ENCODE measurements at regions not wholly inside any gene's neighbourhood (a gene's known extent, or its start where the extent isn't known, plus 50 kb on each side); places are given as distances from the start of the nearest gene placed in this dataset.
"Not testable (repeated sequence)": the region's sequence is repeated elsewhere in the genome, so short reads cannot be mapped to it uniquely, and the experiment has no call there.

DNA sequence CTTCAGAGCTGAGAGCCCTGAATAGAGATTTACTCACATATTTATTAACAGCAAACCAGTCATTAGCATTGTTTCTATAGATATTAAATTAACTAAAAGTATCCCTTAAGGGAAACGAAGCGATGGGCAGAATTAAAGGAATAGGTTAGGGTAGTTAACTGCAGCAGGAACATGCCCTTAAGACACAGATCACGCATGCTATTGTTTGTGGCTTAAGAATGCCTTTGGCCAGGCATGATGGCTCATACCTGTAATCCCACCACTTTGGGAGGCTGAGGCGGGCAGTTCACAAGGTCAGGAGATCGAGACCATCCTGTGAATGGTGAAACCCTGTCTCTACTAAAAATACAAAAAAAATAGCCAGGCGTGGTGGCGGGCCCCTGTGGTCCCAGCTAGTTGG lies 310.9 kb upstream of the MEX3C start:
- TF ChIP-seq CTCF (IDR thresholded peaks at IDR 0.05; ENCODE audit: low read depth, low read length); EZH2phosphoT487 (IDR thresholded peaks at IDR 0.05; ENCODE audit: low read depth): not testable (repeated sequence)
